GM23248 (cell line): ENCODE measurements at regions not wholly inside any gene's neighbourhood (a gene's known extent, or its start where the extent isn't known, plus 50 kb on each side); places are given as distances from the start of the nearest gene placed in this dataset.

Experiments
- EZH2 ChIP-seq: fragments of 200-600 bp; sonication (generic); IDR thresholded peaks from 2 replicates; pipeline ENCODE4 v1.6.1; 2018; ENCODE audit warnings: antibody characterized with exemption, mild to moderate bottlenecking; ENCODE audit not compliant: insufficient read depth, poor library complexity, severe bottlenecking
- EZH2phosphoT487 ChIP-seq: fragments of 200-600 bp; sonication (generic); IDR thresholded peaks from 2 replicates; pipeline ENCODE4 v1.6.1; 2018; ENCODE audit warnings: antibody characterized with exemption, moderate library complexity, mild to moderate bottlenecking, low read depth; ENCODE audit not compliant: insufficient read depth

DNA sequence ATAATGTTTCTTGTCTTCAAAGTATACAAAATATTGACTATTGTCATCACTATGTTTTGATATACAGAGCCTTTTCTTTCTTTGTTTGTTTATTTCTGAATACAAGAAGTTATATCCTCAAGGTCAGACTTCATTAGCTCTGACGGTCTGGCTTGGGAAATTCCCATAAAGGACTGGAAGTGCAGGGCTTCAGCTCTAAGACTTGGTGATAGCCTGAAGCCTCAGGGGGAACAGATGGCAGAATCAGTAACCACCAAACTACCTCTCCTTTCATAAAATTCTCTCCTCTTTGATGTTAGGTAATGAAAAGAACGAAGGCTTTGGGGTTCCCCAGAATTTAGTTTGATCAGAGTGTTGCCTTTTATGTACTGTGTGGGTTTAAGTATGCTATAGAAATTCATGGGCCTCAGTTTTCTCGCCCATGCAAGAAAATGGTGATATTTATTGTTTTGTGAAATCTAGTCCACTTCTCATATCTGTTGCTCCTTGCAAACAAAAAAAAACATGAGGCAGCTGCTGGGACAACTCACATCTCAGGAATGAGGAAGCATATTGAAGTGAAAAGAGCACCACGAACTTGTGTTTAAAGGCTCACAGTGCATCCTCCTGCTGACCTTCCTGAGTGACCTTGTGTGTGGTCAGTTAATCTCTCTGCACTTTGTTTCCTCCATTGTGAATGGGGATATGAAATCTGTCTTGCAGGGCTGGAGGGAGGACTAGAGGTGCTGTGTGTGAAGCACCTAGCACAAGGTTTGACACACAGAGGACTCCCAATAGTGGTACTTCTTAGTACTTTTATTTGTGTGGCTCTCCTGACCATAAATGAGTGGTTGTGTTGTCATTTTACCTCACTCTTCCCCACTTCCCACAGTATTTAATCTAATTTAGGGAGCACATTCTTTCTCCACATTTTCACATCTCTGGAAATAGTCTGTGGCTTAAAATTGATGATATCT is 569.8 kb upstream of the IL12A start:
- TF ChIP-seq EZH2 (no peak), EZH2phosphoT487 (no peak)
